T-helper 17 cell (primary cell): ENCODE measurements at regions not wholly inside any gene's neighbourhood (a gene's known extent, or its start where the extent isn't known, plus 50 kb on each side); places are given as distances from the start of the nearest gene placed in this dataset.
"Not testable (repeated sequence)": the region's sequence is repeated elsewhere in the genome, so short reads cannot be mapped to it uniquely, and the experiment has no call there.

ENCODE experiments used
- ATAC-seq: fragments of 150-1000 bp; cut with Tn5 transposase; 2 replicates; pipeline ENCODE4 v1.10.0; 2021; ENCODE audit warnings: mild to moderate bottlenecking, moderate library complexity
- DNase-seq, 3 donors: peaks; one replicate each; pipeline versions ENCODE4 v3.0.0 to v3.0.0-alpha.2; 2020 to 2021
- H3K9me3 ChIP-seq: one replicate; pipeline ENCODE4 v1.7.0; 2013; ENCODE audit warnings: low read length, mild to moderate bottlenecking; ENCODE audit not compliant: control insufficient read depth, poor library complexity, severe bottlenecking
- H3K27ac Mint-ChIP-seq: one replicate; pipeline ENCODE4 v1.8.0; 2022; ENCODE audit warnings: mild to moderate bottlenecking, moderate library complexity, mixed read lengths
- H3K27me3 Mint-ChIP-seq: one replicate; pipeline ENCODE4 v1.8.0; 2022; ENCODE audit warnings: mixed read lengths
- H3K36me3 Mint-ChIP-seq: one replicate; pipeline ENCODE4 v1.8.0; 2022; ENCODE audit warnings: low read depth, mixed read lengths
- H3K4me1 Mint-ChIP-seq: one replicate; pipeline ENCODE4 v1.8.0; 2022; ENCODE audit warnings: mild to moderate bottlenecking, mixed read lengths
- H3K4me3 Mint-ChIP-seq: one replicate; pipeline ENCODE4 v1.8.0; 2022; ENCODE audit warnings: mild to moderate bottlenecking, moderate library complexity, mixed read lengths

DNA sequence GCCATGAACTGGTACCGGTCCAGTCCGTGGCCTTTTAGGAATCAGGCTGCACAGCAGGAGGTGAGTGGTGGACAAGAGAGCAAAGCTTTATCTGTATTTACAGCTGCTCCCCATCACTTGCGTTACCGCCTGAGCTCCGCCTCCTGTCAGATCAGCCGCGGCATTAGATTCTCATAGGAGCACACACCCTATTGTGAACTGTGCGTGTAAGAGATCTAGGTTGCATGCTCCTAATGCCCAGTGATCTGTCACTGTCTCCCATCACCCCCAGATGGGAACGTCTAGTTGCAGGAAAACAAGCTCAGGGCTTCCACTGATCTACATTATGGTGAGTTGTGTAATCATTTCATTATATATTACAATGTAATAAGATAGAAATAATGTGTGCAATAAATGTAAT is 319.9 kb upstream of the NOTCH2NLA start:
- DNase-seq, ATAC-seq, H3K4me3 Mint-ChIP-seq, H3K27me3 Mint-ChIP-seq, H3K4me1 Mint-ChIP-seq, H3K36me3 Mint-ChIP-seq, H3K9me3 ChIP-seq, H3K27ac Mint-ChIP-seq: not testable (repeated sequence)

GRCh38 chr1:146546189-146546588 is 317.4 kb upstream of the NOTCH2NLA start:
- DNase-seq, H3K27ac Mint-ChIP-seq, H3K4me1 Mint-ChIP-seq, H3K9me3 ChIP-seq, H3K4me3 Mint-ChIP-seq, H3K27me3 Mint-ChIP-seq, ATAC-seq, H3K36me3 Mint-ChIP-seq: not testable (repeated sequence)

- H3K27me3 Mint-ChIP-seq, H3K36me3 Mint-ChIP-seq, H3K4me1 Mint-ChIP-seq, H3K4me3 Mint-ChIP-seq, DNase-seq, H3K27ac Mint-ChIP-seq, ATAC-seq, H3K9me3 ChIP-seq: not testable (repeated sequence)
Measured at GRCh38 chr1:146537775-146538373, 309.1 kb upstream of the NOTCH2NLA start.

DNA sequence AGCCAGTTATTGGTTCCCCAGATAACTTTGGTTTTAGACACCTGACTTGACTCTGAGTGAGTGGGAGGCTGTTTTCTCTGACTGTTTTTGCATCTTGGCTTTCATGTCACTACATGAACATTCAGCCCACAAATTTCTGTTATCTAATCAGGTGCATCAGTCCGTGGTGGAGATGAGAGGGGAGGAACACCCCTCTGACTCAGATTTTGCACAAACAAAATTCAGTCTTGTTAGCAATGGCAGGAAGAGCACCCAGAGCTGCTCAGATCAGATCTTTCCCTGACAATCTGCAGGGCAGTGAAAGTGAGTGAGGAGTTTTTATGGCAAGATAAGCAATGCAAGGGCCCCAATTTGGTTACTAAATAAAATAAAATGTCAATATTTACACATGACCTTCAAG is 307.2 kb upstream of the NOTCH2NLA start:
- H3K27me3 Mint-ChIP-seq, H3K27ac Mint-ChIP-seq, H3K4me3 Mint-ChIP-seq, H3K36me3 Mint-ChIP-seq, H3K4me1 Mint-ChIP-seq, H3K9me3 ChIP-seq, DNase-seq: not testable (repeated sequence)
- ATAC-seq, result peak; percentile 92

DNA sequence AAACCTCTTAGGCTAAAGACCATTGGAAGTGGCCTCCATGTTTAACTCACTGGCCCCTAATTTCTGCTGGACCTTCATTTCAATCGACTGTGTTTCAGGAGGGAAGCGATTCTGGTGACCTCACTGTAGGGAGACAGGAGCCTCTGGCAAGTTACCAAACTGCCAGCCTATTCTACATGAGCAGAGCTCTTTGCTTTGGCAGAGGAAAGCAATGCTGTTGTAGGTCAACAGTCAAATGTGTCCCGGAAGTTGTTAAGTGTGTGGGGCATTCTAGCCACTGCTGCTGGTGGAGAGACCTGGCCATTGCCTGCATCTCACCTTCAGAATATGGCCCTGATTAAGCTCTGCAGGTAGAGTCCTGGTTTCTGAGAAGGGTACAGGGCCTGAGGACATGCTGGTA is 306.8 kb upstream of the NOTCH2NLA start:
- not testable (repeated sequence) for H3K4me1 Mint-ChIP-seq, H3K9me3 ChIP-seq, H3K27ac Mint-ChIP-seq, H3K4me3 Mint-ChIP-seq, H3K36me3 Mint-ChIP-seq, DNase-seq, ATAC-seq, H3K27me3 Mint-ChIP-seq

DNA sequence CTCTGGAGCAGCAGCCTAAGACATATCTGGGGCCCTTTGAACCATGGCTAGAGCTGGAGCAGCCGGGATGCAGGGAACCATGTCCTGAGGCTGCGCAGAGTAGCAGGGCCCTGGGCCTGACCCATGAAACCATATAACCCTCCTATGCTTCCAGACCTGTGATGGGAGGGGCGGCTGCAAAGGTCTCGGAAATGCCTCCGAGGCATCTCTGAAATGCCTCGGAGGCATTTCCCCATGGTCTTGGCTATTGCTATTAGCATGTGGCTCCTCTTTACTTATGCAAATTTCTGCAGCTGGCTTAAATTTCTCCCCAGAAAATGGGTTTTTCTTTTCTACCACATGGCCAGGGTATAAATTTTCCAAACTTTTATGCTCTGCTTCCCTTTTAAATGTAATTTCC is 302.1 kb upstream of the NOTCH2NLA start:
- H3K9me3 ChIP-seq, H3K27ac Mint-ChIP-seq, DNase-seq, H3K36me3 Mint-ChIP-seq, H3K4me3 Mint-ChIP-seq, ATAC-seq, H3K27me3 Mint-ChIP-seq, H3K4me1 Mint-ChIP-seq: not testable (repeated sequence)

- DNase-seq, ATAC-seq: not testable (repeated sequence)
Measured at GRCh38 chr1:146522812-146523211, 294.0 kb upstream of the NOTCH2NLA start.

DNA sequence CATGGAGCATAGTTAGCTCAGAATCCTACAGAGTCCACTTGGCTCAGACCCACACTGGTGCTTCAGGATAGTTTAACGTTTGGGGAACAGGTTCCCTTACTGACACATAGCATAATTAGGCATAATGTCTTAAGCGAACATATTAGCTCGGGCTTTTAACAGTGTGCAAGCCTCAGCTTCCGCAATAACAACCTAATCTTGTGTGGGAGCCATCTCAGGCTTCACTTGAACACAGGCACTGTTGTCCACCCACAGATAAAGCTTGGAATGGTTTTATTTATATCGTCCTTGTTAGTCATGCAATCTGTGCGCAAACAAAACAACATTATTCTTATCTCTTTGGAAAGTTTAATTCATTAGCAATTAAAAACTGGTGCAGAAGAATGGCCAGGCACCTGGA is 293.5 kb upstream of the NOTCH2NLA start:
- H3K27me3 Mint-ChIP-seq, H3K4me1 Mint-ChIP-seq, ATAC-seq, H3K9me3 ChIP-seq, DNase-seq, H3K4me3 Mint-ChIP-seq, H3K27ac Mint-ChIP-seq, H3K36me3 Mint-ChIP-seq: not testable (repeated sequence)

More at GRCh38 chr1:146522812-146523211, 294.0 kb upstream of the NOTCH2NLA start:
- not testable (repeated sequence) for H3K4me3 Mint-ChIP-seq, H3K4me1 Mint-ChIP-seq, H3K9me3 ChIP-seq, H3K36me3 Mint-ChIP-seq, H3K27ac Mint-ChIP-seq, H3K27me3 Mint-ChIP-seq

DNA sequence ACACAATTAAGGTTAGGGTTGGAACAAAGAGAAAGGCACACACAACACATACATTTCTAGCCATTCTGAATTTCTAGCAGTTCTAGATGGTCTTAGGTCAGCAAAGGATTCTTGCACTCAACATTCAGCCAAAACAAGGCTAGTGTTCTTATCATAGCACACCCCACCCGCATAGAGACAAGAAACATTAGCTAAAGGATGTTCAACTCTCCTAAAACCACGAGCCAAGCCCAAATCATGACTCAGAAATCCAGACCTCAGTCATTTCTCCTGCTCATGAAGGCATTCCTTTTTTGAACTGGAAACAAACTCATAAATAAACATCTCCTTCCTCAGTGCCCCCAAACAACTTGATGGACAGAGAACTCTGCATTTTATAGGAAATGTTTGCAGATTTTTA is 293.0 kb upstream of the NOTCH2NLA start:
- ATAC-seq, H3K4me1 Mint-ChIP-seq, H3K27ac Mint-ChIP-seq, H3K27me3 Mint-ChIP-seq, H3K4me3 Mint-ChIP-seq, DNase-seq, H3K9me3 ChIP-seq, H3K36me3 Mint-ChIP-seq: not testable (repeated sequence)

GRCh38 chr1:146513754-146514153 is 284.9 kb upstream of the NOTCH2NLA start:
- H3K9me3 ChIP-seq, H3K36me3 Mint-ChIP-seq, H3K27me3 Mint-ChIP-seq, DNase-seq, H3K4me3 Mint-ChIP-seq, H3K4me1 Mint-ChIP-seq, H3K27ac Mint-ChIP-seq, ATAC-seq: not testable (repeated sequence)

DNA sequence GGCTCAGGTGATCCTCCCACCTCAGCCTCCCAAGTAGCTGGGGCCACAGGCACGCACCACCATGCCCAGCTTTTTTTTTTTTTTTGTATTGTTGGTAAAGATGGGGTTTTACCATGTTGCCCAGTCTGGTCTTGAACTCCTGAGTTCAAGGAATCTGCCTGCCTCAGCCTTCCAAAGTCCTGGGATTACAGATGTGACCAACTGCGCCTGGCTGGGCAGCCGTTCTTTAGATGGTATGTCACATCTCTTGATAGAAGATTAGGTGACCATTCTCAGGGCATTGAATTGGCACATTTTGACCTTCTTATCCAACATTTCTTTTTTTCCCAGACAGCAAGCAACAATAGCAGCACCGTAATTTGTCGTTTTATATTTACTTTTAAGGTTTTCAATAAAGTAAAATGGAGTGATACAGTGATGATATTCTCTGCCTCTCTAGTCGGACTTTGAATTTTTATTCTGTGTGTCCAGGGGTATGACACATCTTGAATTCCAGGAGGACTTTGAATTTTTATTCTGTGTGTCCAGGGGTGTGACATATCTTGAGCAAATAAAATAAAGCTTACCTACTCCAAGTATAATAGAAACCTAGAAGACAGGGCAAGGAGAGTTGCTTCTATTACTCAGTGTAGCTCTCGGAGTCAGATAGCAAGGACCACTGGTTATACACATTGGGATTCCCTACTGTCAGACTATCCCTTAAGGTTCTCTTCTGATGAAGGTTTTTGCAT is 282.4 kb upstream of the NOTCH2NLA start:
- not testable (repeated sequence) for ATAC-seq, H3K27me3 Mint-ChIP-seq, H3K4me3 Mint-ChIP-seq, H3K36me3 Mint-ChIP-seq, H3K4me1 Mint-ChIP-seq, DNase-seq, H3K9me3 ChIP-seq, H3K27ac Mint-ChIP-seq

GRCh38 chr1:146510248-146510983 is 281.6 kb upstream of the NOTCH2NLA start:
- H3K27me3 Mint-ChIP-seq, H3K4me3 Mint-ChIP-seq, H3K36me3 Mint-ChIP-seq, H3K27ac Mint-ChIP-seq, H3K9me3 ChIP-seq, DNase-seq, H3K4me1 Mint-ChIP-seq: not testable (repeated sequence)
- ATAC-seq, result peak; percentile 23

GRCh38 chr1:146504121-146504520 is 275.3 kb upstream of the NOTCH2NLA start:
- not testable (repeated sequence) for H3K27ac Mint-ChIP-seq, DNase-seq, ATAC-seq

More at GRCh38 chr1:146504121-146504520, 275.3 kb upstream of the NOTCH2NLA start:
- not testable (repeated sequence) for H3K36me3 Mint-ChIP-seq, H3K27me3 Mint-ChIP-seq, H3K4me1 Mint-ChIP-seq, H3K4me3 Mint-ChIP-seq, H3K9me3 ChIP-seq
